HG03095 (cell line): ENCODE measurements at regions not wholly inside any gene's neighbourhood (a gene's known extent, or its start where the extent isn't known, plus 50 kb on each side); places are given as distances from the start of the nearest gene placed in this dataset.
"Not testable (repeated sequence)": the region's sequence is repeated elsewhere in the genome, so short reads cannot be mapped to it uniquely, and the experiment has no call there.

ENCODE experiments used
- ATAC-seq: cut with Tn5 transposase; IDR thresholded peaks from one replicate; pipeline ENCODE4 v1.9.1; 2021; ENCODE audit warnings: moderate library complexity; ENCODE audit not compliant: unreplicated experiment

- peak; percentile 95 for ATAC-seq
Observed at GRCh38 chr5:163695830-163696578, 190.6 kb downstream of the MAT2B start.

- ATAC-seq: no peak
Observed at GRCh38 chr5:163696579-163696887, 191.1 kb downstream of the MAT2B start.

GRCh38 chr5:163706053-163706771 is 200.8 kb downstream of the MAT2B start:
- ATAC-seq: no peak

GRCh38 chr5:163712011-163712410 is 206.6 kb downstream of the MAT2B start:
- ATAC-seq: no peak

GRCh38 chr5:163718272-163718671 is 212.9 kb downstream of the MAT2B start:
- ATAC-seq: no peak

GRCh38 chr5:163724305-163724704 is 218.9 kb downstream of the MAT2B start:
- ATAC-seq: no peak

- ATAC-seq: no peak
Observed at GRCh38 chr5:163727028-163727427, 221.6 kb downstream of the MAT2B start.

GRCh38 chr5:163730206-163730756 is 224.9 kb downstream of the MAT2B start:
- no peak for ATAC-seq

GRCh38 chr5:163731256-163731655 is 225.8 kb downstream of the MAT2B start:
- no peak for ATAC-seq

GRCh38 chr5:163735069-163735468 is 229.7 kb downstream of the MAT2B start:
- no peak for ATAC-seq

- no peak for ATAC-seq
Observed at GRCh38 chr5:163747586-163747985, 242.2 kb downstream of the MAT2B start.

GRCh38 chr5:163748934-163749333 is 243.5 kb downstream of the MAT2B start:
- no peak for ATAC-seq

GRCh38 chr5:163750415-163750814 is 245.0 kb downstream of the MAT2B start:
- ATAC-seq: not testable (repeated sequence)

GRCh38 chr5:163755505-163755904 is 250.1 kb downstream of the MAT2B start:
- no peak for ATAC-seq

- ATAC-seq: no peak
Observed at GRCh38 chr5:163756170-163756569, 250.8 kb downstream of the MAT2B start.

GRCh38 chr5:163757344-163757743 is 251.9 kb downstream of the MAT2B start:
- no peak for ATAC-seq

GRCh38 chr5:163758283-163758711 is 252.9 kb downstream of the MAT2B start:
- no peak for ATAC-seq

- no peak for ATAC-seq
Observed at GRCh38 chr5:163759000-163759704, 253.7 kb downstream of the MAT2B start.

- no peak for ATAC-seq
Observed at GRCh38 chr5:163760498-163760897, 255.1 kb downstream of the MAT2B start.

- no peak for ATAC-seq
Observed at GRCh38 chr5:163766936-163767670, 261.7 kb downstream of the MAT2B start.

GRCh38 chr5:163770625-163771024 is 265.2 kb downstream of the MAT2B start:
- no peak for ATAC-seq
